GM12875 (cell line): ENCODE measurements at regions not wholly inside any gene's neighbourhood (a gene's known extent, or its start where the extent isn't known, plus 50 kb on each side); places are given as distances from the start of the nearest gene placed in this dataset.

Source experiments
- H3K4me3 ChIP-seq: one replicate; pipeline ENCODE4 v1.5.1; 2011; ENCODE audit warnings: low read depth, low read length, control low read depth
- CTCF ChIP-seq: IDR thresholded peaks from 2 replicates; pipeline ENCODE4 v1.5.1; 2011; ENCODE audit warnings: low read depth, mild to moderate bottlenecking, control low read depth, inconsistent platforms, low read length, moderate library complexity, borderline replicate concordance; ENCODE audit not compliant: insufficient read depth

- H3K4me3 ChIP-seq, result no peak overlapping the region
- no peak for TF ChIP-seq CTCF
Observed at GRCh38 chr1:232690285-232690935, 60.5 kb upstream of the SIPA1L2 start.

GRCh38 chr1:232694475-232694874 lies 64.5 kb upstream of the SIPA1L2 start:
- no peak overlapping the region for H3K4me3 ChIP-seq
- no peak for TF ChIP-seq CTCF

- TF ChIP-seq CTCF, result no peak
- no peak overlapping the region for H3K4me3 ChIP-seq
Observed at GRCh38 chr1:232695621-232696385, 65.9 kb upstream of the SIPA1L2 start.

GRCh38 chr1:232696466-232696865 lies 66.5 kb upstream of the SIPA1L2 start:
- no peak for TF ChIP-seq CTCF
- no peak overlapping the region for H3K4me3 ChIP-seq

- H3K4me3 ChIP-seq, result no peak overlapping the region
- TF ChIP-seq CTCF, result no peak
Observed at GRCh38 chr1:232697187-232697822, 67.4 kb upstream of the SIPA1L2 start.

- H3K4me3 ChIP-seq, result no peak overlapping the region
- no peak for TF ChIP-seq CTCF
Observed at GRCh38 chr1:232699814-232700213, 69.9 kb upstream of the SIPA1L2 start.

GRCh38 chr1:232702911-232703310 lies 73.0 kb upstream of the SIPA1L2 start:
- no peak for TF ChIP-seq CTCF
- no peak overlapping the region for H3K4me3 ChIP-seq
